Cardiac fibroblast (primary cell): ENCODE measurements at regions not wholly inside any gene's neighbourhood (a gene's known extent, or its start where the extent isn't known, plus 50 kb on each side); places are given as distances from the start of the nearest gene placed in this dataset.

ENCODE experiments used
- DNase-seq, 2 donors: peaks; one replicate each; pipeline versions ENCODE4 v3.0.0 to v3.0.0-alpha.2; 2010; ENCODE audit warnings: low read depth in 2 of 2
- H3K4me3 ChIP-seq, 2 donors: replicated peaks in 1 of 2; 1 replicate in 1 of 2; 2 replicates in 1 of 2; pipeline ENCODE4 v1.5.1; 2011; ENCODE audit warnings: low read depth in 2 of 2, low read length in 2 of 2, mild to moderate bottlenecking in 2 of 2, moderate library complexity in 1 of 2
- TF ChIP-seq, protein P1 (sequence below): IDR thresholded peaks from one replicate; pipeline ENCODE4 v1.5.1; 2011; ENCODE audit warnings: low read depth, mild to moderate bottlenecking, low read length, inconsistent platforms

DNA sequence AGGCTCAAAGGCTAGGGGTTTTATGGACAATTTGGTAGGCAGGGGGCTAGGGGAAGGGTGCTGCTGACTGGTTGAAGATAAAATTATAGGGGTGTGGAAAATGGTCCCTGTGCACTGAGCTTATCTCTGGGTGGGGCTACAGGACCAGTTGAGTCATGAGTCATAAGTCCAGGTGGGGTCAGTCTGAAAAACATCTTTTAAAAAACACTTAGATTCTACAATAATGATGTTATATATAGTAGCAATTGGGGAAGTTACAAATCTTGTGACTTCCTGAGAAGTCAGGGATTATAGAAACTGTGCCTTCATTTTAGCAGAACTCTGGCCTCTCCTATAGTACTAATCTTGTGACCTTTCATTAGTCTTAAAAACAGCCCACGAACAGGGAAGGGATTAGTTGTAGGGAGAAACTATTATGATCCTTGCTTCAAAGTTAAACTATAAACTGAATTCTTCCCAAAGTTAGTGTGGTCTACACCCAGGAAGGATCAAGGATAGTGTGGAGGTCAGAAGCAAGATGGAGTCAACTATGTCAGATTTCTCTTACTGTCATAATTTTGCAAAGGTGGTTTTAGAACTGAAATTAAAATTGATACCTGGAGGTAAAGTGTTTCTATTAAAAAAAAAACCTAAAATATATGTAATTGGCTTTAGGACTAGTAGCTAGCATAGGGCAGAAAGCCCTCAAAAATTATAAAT is 130.1 kb downstream of the P2RY1 start:
- no peak overlapping the region for H3K4me3 ChIP-seq
- DNase-seq = no peak
- TF ChIP-seq, protein P1, sequence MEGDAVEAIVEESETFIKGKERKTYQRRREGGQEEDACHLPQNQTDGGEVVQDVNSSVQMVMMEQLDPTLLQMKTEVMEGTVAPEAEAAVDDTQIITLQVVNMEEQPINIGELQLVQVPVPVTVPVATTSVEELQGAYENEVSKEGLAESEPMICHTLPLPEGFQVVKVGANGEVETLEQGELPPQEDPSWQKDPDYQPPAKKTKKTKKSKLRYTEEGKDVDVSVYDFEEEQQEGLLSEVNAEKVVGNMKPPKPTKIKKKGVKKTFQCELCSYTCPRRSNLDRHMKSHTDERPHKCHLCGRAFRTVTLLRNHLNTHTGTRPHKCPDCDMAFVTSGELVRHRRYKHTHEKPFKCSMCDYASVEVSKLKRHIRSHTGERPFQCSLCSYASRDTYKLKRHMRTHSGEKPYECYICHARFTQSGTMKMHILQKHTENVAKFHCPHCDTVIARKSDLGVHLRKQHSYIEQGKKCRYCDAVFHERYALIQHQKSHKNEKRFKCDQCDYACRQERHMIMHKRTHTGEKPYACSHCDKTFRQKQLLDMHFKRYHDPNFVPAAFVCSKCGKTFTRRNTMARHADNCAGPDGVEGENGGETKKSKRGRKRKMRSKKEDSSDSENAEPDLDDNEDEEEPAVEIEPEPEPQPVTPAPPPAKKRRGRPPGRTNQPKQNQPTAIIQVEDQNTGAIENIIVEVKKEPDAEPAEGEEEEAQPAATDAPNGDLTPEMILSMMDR = no peak

DNA sequence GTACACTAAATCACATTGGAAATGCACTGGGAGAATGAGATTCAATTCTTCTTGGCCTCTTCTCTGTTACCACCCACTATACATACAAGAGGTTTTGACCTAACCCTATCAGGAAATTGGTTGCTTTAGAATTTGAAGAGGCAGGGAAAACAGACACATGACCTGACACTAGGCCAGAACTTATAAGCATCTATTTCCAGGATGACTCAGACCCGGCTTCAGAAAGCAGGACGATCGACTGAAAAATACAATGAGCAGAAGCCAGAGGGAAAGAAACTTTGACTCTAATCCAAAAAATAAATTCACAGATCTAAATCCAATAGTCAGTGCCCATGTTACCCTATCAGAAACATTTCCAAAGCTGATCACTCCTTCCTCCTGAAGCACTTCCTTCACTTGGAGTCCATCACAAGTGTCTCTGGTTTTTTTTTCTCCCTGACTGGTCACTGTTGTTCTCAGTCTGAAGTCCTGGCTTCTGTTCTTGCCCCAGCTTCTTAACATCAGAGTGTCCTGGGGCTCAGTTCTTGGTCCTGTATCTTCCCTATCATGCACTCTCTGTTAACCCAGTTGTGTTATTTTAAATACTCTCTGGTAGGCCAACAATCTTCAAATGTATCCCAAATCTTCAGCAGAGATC is 133.6 kb downstream of the P2RY1 start:
- peak; percentile 60 to 70 for DNase-seq
- H3K4me3 ChIP-seq = no peak overlapping the region
- TF ChIP-seq, protein P1 = no peak

DNA sequence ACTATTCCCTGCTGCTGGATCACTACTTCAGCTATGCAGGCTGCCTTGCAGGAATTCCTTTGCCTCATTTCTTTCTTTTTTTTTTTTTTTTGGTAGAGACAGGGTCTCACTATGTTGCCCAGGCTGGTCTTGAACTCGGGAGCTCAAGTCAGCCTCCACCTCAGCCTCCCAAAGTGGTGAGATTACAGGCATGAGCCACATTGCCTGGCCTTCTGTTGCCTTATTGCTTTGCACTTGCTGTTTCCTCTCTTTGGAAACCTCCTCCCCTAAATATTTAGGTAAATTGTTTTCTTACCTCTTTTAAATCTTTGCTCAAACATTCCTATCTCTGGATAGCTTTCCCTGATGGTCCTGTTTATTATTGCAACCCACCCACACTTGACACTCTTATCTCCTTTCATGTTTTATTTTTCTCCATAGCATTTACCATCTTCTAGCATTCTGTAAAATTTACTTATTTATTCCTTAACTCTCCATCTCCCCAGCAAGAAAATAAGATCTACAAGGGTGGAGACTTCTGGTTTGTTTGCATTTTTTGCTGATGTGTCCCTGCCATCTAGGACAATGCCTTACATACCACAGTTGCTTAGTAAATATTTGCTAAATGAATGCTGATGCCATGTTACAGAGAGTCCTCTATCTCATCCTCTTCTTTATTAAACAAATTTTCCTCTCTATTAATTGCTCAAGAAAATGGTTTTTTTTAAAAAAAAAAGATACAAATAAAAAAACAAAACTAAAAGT is 134.8 kb downstream of the P2RY1 start:
- peak; percentile 35 to 82 for DNase-seq
- TF ChIP-seq, protein P1 = no peak
- no peak overlapping the region for H3K4me3 ChIP-seq

DNA sequence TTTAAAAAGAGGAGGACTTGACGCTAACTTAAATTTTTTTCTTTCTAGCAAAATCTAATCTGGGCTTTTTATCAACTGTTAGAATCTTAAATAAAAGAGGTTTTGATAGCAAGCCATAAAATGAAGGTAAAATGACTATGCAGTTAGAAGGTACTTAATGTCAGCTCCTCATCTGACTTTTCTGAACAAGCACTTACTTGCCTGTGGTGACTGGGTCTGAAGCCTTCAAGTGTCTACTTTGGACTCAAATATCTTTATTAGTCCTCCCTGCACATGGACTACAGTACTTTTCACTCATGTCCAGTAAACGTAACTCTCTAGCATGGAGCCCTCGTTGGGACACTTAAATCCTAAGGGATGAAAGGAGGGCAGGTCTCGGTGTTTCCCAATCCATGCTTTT is 135.9 kb downstream of the P2RY1 start:
- no peak overlapping the region for H3K4me3 ChIP-seq
- TF ChIP-seq, protein P1 = no peak

DNA sequence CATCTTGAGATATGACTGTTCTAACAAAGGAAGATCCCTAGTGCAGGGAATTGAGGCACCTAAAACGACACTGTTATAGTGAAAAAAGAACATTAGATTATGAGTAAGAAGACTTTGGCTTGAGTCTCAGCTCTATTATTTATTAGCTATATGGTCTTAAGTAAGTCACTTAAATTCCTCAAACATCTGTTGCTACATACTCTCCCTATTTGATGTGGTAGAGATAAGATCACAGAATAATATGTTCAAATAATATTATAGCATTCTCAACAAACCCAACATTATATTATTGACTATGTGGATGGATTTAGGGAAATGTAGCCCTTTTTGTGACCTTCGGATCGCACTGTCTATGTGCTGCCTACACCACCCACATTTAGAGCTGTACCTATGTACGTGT is 136.9 kb downstream of the P2RY1 start:
- DNase-seq = no peak
- TF ChIP-seq, protein P1 = no peak
- no peak overlapping the region for H3K4me3 ChIP-seq

More for the DNA sequence above, 135.9 kb downstream of the P2RY1 start:
- no peak for DNase-seq

DNA sequence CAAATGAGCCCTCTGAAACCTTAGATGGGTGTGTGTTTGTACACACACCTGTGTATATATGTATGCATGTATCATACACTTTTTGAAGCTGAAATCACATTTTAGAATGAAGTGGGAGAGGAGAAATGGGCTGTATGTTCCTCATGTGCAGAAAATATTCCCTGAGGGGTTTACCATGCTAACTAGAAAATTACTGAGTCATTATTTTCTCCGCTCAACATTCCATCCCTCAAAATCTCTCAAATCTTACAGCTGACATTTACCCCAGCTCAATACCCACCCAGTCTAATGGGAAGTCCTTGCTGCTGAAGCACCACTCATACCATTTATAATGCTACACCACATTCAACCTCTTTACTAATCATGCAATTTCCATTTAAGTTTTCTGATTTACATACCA is 138.6 kb downstream of the P2RY1 start:
- no peak overlapping the region for H3K4me3 ChIP-seq
- no peak for DNase-seq
- TF ChIP-seq, protein P1 = no peak
